NCI-H2196 treated with DMSO at 0.1 percent for 48 hours (cell line): ENCODE measurements at regions not wholly inside any gene's neighbourhood (a gene's known extent, or its start where the extent isn't known, plus 50 kb on each side); places are given as distances from the start of the nearest gene placed in this dataset.
"Not testable (repeated sequence)": the region's sequence is repeated elsewhere in the genome, so short reads cannot be mapped to it uniquely, and the experiment has no call there.

ENCODE experiments used
- DNase-seq: peaks from one replicate; lab custom pipeline; 2025; ENCODE audit not compliant: unreplicated experiment; lab: John Stamatoyannopoulos, UW

- no peak for DNase-seq
Measured at GRCh38 chr14:83918546-83918945, 1611.4 kb upstream of the FLRT2 start.

DNA sequence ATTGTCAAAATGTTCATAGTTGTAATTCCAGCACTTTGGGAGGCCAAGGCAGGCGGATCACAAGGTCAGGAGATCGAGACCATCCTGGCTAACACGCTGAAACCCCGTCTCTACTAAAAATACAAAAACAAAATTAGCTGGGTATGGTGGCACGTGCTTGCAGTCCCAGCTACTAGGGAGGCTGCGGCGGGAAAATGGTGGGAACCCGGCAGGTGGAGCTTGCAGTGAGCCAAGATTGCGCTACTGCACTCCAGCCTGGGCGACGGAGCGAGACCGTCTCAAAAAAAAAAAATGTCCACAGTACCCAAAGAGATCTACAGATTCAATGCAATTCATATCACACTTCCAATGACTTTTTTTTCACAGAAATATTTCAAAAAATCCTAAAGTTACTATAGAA lies 1610.3 kb upstream of the FLRT2 start:
- DNase-seq = not testable (repeated sequence)

DNA sequence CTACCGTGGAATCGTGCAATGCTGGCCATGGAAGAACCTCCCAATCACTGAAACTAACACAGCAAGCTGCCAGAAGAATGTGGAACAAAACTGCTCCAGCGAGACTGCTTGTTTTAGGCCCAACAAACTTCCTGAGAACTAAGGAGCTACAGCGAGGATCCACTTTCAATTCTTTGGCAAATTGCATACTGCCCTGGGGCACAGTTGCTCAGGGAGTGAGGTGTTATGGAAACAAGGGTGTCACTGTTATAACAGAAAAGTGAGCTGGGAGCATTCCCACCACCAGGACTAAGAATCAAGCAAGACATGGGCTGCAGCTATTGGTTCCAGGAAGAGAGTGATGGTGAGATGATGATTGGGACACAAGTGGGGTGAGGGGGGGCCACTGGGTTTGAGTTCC lies 1606.1 kb upstream of the FLRT2 start:
- DNase-seq = no peak

GRCh38 chr14:83924259-83924658 lies 1605.7 kb upstream of the FLRT2 start:
- no peak for DNase-seq

DNA sequence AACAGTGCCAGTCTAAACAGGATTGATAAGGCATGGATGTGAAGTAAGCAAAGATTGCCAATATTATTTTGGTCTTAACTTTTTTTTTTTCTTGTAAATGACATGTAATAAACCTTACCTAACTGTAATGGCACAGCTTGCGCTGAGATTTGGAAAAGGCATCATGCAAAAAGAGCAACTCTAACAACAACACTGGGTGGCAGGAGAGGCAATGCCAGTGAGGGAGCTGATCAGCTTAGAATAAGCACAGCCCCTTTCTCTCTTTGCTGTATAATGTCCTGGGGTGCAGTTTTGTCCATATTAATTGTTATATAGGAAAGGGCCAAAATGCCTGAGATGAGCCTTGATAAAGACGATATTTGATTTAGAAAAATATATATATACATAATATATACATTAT lies 1589.7 kb upstream of the FLRT2 start:
- no peak for DNase-seq

DNA sequence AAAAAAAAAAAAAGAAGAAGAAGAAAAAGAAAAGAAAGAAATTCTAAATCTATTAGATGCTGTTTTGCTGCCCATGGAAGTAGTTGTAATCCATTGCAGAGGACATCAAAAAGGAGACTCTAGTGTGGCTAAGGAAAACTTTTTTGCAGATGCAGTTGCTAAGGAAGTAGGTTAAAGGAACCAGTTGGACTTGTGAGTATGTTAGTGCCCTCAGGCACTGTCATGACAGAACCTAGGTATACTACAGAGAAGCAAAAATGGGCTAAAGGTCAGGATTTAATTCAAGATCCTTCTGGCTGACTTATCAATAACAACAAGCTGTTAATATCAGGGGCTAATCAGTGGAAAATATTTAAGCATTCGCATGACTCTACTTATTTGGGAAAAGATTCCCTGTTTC lies 1571.6 kb upstream of the FLRT2 start:
- no peak for DNase-seq

GRCh38 chr14:83960832-83961512 lies 1569.0 kb upstream of the FLRT2 start:
- no peak for DNase-seq

- DNase-seq = no peak
Measured at GRCh38 chr14:83969998-83970397, 1559.9 kb upstream of the FLRT2 start.

- no peak for DNase-seq
Measured at GRCh38 chr14:83972631-83973030, 1557.3 kb upstream of the FLRT2 start.

DNA sequence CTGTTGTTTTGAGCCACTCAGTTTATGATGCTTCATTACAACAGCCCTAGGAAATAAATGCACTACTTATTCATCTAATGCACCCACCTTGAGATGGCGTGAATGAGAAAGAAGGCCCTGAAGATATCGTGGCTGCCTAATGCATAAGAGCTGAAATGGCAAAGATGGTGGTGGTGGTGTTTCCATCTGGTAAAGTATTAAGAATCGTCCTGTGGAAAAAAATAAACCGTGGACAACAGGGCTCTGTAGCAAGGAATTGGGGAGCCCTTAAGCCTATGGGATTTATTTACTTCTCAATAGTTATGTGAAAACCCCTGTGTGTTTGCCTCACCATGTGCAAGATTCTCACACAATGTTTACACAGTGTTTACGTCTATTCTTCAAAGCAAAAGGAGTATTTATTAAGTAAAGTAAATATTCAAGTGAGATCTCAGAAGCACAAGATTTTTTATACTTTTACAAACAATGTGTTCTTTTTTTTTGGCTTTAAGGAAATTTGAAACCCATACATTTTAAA lies 1555.2 kb upstream of the FLRT2 start:
- DNase-seq = no peak

DNA sequence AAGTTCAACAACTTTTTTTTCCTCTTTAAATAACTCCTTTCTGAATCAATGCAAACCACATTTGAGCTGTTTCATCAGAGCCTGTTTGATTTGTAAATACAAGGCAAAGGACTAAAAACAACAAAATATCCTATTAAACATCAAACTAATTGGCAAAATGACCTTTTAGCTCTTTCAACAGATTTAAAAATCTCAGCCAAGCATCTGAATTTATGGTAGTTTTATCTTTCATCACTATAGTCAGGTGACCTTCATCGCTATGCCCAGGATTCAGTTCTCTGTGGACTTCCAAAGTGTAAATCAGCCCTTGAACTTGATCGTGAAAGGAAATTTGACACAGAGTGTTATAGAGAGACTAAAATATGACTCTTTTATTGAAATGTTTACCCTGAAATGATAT lies 1554.5 kb upstream of the FLRT2 start:
- DNase-seq = no peak

DNA sequence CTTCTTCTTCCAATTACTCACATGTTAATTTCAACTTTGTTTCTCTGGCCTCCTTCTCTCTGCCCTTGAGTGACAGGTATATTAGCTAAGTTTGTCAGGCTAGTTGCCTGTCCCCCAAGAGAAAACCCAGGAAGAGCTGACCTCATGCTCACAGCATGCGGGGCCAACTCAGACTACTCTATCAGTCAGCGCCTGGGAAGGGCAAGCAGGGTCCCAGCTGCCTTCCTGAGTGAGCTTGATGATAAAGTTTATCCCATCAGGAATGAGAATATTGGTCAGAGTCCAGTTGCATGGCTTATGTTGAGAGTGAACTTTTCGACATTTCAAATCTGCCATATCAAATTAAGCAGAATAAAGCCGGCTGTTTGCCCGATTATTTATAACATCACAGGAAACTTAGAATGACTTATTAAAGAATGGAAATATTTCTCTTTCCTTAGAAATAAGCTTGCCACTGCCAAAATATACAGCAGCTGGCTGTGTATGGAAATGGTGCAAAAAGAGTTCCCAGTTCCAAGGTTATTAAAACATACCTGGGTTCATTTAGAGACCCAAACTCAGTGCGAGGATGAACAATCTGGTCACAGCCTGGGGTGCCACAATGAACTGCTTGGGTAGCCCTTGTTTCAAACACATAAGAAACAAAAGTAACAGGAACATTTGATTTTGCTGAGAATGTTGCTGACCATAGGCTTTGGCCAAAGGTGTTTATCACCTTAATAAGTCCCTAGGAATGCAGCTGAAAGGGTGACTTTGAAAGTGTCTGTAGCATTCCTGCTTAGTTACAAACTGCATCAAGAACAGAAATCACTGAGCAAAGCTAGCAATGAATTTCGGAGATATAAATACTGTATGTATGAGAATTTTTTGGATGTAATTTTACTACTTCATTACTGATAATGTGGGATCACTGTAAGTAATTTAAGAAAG lies 1553.8 kb upstream of the FLRT2 start:
- no peak for DNase-seq

- DNase-seq = no peak
Measured at GRCh38 chr14:83977583-83977982, 1552.4 kb upstream of the FLRT2 start.

GRCh38 chr14:83981676-83982258 lies 1548.2 kb upstream of the FLRT2 start:
- not testable (repeated sequence) for DNase-seq

DNA sequence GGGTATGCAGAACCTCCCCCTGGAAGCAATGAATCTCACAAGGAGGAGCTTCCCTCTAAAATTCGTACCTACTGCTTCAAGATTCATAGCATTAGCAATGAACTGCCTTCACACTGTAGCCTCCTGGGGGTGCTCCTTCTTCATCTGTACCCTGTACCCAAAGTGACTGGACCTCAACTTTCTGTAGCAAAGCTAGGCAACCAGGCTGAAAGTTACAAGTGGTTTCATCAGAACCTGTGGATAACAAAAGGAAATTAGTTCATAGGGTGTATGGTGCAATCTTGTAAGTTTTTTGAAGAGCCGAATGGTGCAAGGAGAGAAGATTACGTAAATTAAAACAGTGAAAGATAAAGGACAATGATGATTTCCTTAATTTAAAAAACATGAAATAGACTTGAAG lies 1541.7 kb upstream of the FLRT2 start:
- DNase-seq = no peak

- no peak for DNase-seq
Measured at GRCh38 chr14:83991666-83992065, 1538.3 kb upstream of the FLRT2 start.

GRCh38 chr14:83992857-83993256 lies 1537.1 kb upstream of the FLRT2 start:
- no peak for DNase-seq

- no peak for DNase-seq
Measured at GRCh38 chr14:83993545-83993944, 1536.4 kb upstream of the FLRT2 start.

- DNase-seq = no peak
Measured at GRCh38 chr14:83994020-83994419, 1535.9 kb upstream of the FLRT2 start.

- no peak for DNase-seq
Measured at GRCh38 chr14:84001023-84001422, 1528.9 kb upstream of the FLRT2 start.

- DNase-seq = no peak
Measured at GRCh38 chr14:84003346-84003745, 1526.6 kb upstream of the FLRT2 start.

GRCh38 chr14:84006643-84007155 lies 1523.2 kb upstream of the FLRT2 start:
- no peak for DNase-seq
